ENCODE measurements at regions not wholly inside any gene's neighbourhood (a gene's known extent, or its start where the extent isn't known, plus 50 kb on each side); places are given as distances from the start of the nearest gene placed in this dataset.

DNA sequence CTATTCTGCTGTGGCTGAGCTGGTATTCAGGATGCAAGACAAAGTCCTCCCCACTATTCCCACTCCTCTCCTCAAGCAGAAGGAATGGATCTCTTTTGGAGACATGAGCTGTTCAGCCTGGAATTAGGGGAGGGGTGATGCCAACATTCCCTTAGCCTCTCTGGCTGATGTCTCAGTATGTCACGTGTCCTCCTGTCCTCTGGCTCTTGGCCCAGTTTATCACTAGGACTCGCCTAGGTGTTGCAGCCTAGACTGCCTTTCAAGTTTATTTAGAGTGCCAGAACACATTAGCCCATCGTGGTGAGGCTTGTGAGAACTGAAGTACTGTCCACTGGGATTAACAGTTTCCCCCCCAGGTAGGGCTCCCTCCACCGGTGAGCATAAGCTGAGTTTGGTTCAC, 239.9 kb upstream of the MIS18BP1 start:
- Histone ChIP-seq H3K4me1 (no peaks in the 10 kb centered on the region), H3K36me3 (no peaks in the 10 kb centered on the region), H3K4me3 (replicated peaks in 1 of 3) (no peak overlapping the region), H3K9me3 (no peaks in the 10 kb centered on the region), H3K27me3 (no peaks in the 10 kb centered on the region), H3K27ac (no peak overlapping the region)
- WGBS, 2 donors: 49 to 55% methylated on average over 2 to 4 of the region's 4 CpGs
- intact Hi-C loops (cut with DNase I): no loop called here
- DNase-seq: no peak
- no peak for TF ChIP-seq POLR2A (IDR thresholded peaks at IDR 0.05)
- TF ChIP-seq, protein P1, sequence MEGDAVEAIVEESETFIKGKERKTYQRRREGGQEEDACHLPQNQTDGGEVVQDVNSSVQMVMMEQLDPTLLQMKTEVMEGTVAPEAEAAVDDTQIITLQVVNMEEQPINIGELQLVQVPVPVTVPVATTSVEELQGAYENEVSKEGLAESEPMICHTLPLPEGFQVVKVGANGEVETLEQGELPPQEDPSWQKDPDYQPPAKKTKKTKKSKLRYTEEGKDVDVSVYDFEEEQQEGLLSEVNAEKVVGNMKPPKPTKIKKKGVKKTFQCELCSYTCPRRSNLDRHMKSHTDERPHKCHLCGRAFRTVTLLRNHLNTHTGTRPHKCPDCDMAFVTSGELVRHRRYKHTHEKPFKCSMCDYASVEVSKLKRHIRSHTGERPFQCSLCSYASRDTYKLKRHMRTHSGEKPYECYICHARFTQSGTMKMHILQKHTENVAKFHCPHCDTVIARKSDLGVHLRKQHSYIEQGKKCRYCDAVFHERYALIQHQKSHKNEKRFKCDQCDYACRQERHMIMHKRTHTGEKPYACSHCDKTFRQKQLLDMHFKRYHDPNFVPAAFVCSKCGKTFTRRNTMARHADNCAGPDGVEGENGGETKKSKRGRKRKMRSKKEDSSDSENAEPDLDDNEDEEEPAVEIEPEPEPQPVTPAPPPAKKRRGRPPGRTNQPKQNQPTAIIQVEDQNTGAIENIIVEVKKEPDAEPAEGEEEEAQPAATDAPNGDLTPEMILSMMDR (IDR thresholded peaks at IDR 0.05): no peak

DNA sequence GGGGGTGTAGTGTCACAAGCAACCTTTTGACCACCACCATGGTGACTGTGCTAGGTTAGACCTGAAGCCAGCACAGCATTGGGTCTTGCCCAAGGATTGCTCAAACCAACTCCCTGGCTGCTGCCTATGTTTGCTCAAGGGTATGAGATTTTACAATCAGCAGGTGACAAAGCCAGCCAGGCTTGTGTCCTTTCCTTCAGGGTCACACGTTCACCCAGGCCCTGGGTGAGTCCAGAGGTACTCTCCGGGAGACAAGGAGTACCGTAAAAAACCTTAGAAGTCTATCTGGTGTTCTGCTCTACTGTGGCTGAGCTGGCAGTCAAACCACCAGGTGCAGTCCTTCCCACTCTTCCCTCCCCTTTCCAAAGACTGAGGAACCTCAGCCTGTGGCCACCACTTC, 238.9 kb upstream of the MIS18BP1 start:
- no peaks in the 10 kb centered on the region for H3K4me1 ChIP-seq
- intact Hi-C loops (cut with DNase I): no loop called here
- H3K27ac ChIP-seq: no peak overlapping the region
- TF ChIP-seq, protein P1 (IDR thresholded peaks at IDR 0.05): no peak
- no peak for TF ChIP-seq POLR2A (IDR thresholded peaks at IDR 0.05)
- no peak for DNase-seq
- WGBS, 2 donors: 80 to 88% methylated on average over 3 of the region's 3 CpGs
- H3K27me3 ChIP-seq: no peaks in the 10 kb centered on the region
- H3K36me3 ChIP-seq: no peaks in the 10 kb centered on the region
- no peak overlapping the region for H3K4me3 ChIP-seq (replicated peaks in 1 of 3)
- H3K9me3 ChIP-seq: no peaks in the 10 kb centered on the region

DNA sequence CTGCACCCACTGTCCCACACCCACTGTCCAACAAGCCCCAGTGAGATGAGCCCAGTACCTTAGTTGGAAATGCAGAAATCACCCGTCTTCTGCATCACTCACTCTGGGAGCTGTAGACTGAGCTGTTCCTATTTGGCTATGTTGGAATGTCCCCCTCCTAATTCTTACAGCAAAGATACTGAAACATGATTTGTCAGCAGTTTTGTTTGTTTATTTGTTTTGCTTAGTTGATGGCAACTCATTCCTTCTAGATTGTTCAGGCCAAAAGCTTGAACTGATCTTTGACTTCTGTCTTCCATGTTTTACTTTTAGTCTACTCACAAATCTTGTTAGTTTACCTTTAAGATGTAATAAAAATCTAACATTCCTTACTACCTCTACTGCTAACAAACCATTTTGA, 233.6 kb upstream of the MIS18BP1 start:
- Histone ChIP-seq H3K36me3 (no peaks in the 10 kb centered on the region), H3K27ac (no peak overlapping the region), H3K4me1 (no peaks in the 10 kb centered on the region), H3K4me3 (replicated peaks in 1 of 3) (no peak overlapping the region), H3K27me3 (no peaks in the 10 kb centered on the region), H3K9me3 (no peaks in the 10 kb centered on the region)
- 95 to 100% methylated on average over 1 of the region's 1 CpG for WGBS, 2 donors
- no peak for TF ChIP-seq POLR2A (IDR thresholded peaks at IDR 0.05)
- TF ChIP-seq, protein P1 (IDR thresholded peaks at IDR 0.05): no peak
- intact Hi-C loops (cut with DNase I): no loop called here
- no peak for DNase-seq

- 60 to 75% methylated on average over 1 of the region's 1 CpG for WGBS, 2 donors
These were observed 214.0 kb upstream of the MIS18BP1 start for GRCh38 chr14:45467023-45467422.

GRCh38 chr14:45434221-45434620, 181.2 kb upstream of the MIS18BP1 start:
- Histone ChIP-seq H3K27me3 (no peaks in the 10 kb centered on the region), H3K4me1 (no peaks in the 10 kb centered on the region), H3K9me3 (no peaks in the 10 kb centered on the region), H3K4me3 (replicated peaks in 1 of 3) (no peak overlapping the region), H3K27ac (no peak overlapping the region), H3K36me3 (no peaks in the 10 kb centered on the region)
- DNase-seq: no peak
- intact Hi-C loops (cut with DNase I): no loop called here
- TF ChIP-seq, protein P1 (IDR thresholded peaks at IDR 0.05): no peak
- no peak for TF ChIP-seq POLR2A (IDR thresholded peaks at IDR 0.05)
- 24 to 42% methylated on average over 1 of the region's 1 CpG for WGBS, 2 donors

More at GRCh38 chr14:45467023-45467422, 214.0 kb upstream of the MIS18BP1 start:
- TF ChIP-seq, protein P1 (IDR thresholded peaks at IDR 0.05): no peak
- TF ChIP-seq POLR2A (IDR thresholded peaks at IDR 0.05): no peak
- no peak for DNase-seq
- Histone ChIP-seq H3K4me3 (replicated peaks in 1 of 3) (no peak overlapping the region), H3K27me3 (no peaks in the 10 kb centered on the region), H3K36me3 (no peaks in the 10 kb centered on the region), H3K27ac (no peak overlapping the region), H3K4me1 (no peaks in the 10 kb centered on the region), H3K9me3 (no peaks in the 10 kb centered on the region)
- intact Hi-C loops (cut with DNase I): no loop called here

Measured in thyroid gland (tissue), 4 donors.